Ectodermal cell (in vitro differentiated cells): ENCODE measurements at regions not wholly inside any gene's neighbourhood (a gene's known extent, or its start where the extent isn't known, plus 50 kb on each side); places are given as distances from the start of the nearest gene placed in this dataset.

Experiments used
- H3K27ac ChIP-seq: 2 replicates; pipeline ENCODE4 v1.7.0; 2013; ENCODE audit warnings: mild to moderate bottlenecking, low read depth, low read length; ENCODE audit not compliant: insufficient read depth, poor library complexity, severe bottlenecking
- H3K27me3 ChIP-seq: 2 replicates; pipeline ENCODE4 v1.7.0; 2013; ENCODE audit warnings: mild to moderate bottlenecking, low read length; ENCODE audit not compliant: insufficient read depth, control insufficient read depth, poor library complexity, severe bottlenecking
- H3K36me3 ChIP-seq: one replicate; pipeline ENCODE4 v1.7.0; 2013; ENCODE audit warnings: low read length; ENCODE audit not compliant: control insufficient read depth, insufficient read depth
- H3K4me1 ChIP-seq: one replicate; pipeline ENCODE4 v1.7.0; 2013; ENCODE audit warnings: low read length; ENCODE audit not compliant: control insufficient read depth, insufficient read depth
- H3K4me3 ChIP-seq: 2 replicates; pipeline ENCODE4 v1.7.0; 2013; ENCODE audit warnings: low read depth, low read length, control low read depth; ENCODE audit not compliant: insufficient read depth
- H3K9me3 ChIP-seq: 2 replicates; pipeline ENCODE4 v1.7.0; 2013; ENCODE audit warnings: mild to moderate bottlenecking, low read length, moderate library complexity; ENCODE audit not compliant: control insufficient read depth
- WGBS, 2 experiments: methylation state at CpG; one replicate each; pipeline ENCODE4 v1.1.7; 2013; ENCODE audit warnings: missing lambda C conversion rate in 2 of 2; 5-methylcytosine and 5-hydroxymethylcytosine counted together

GRCh38 chr15:69719527-69720240 is 267.1 kb downstream of the RPLP1 start:
- H3K9me3 ChIP-seq: no peaks in the 10 kb centered on the region
- no peak overlapping the region for H3K4me3 ChIP-seq
- no peaks in the 10 kb centered on the region for H3K36me3 ChIP-seq
- H3K27me3 ChIP-seq: no peaks in the 10 kb centered on the region
- no peak overlapping the region for H3K27ac ChIP-seq
- H3K4me1 ChIP-seq: peaks cover 8% of the 10 kb centered on the region
- WGBS, 2 experiments: 87 to 88% methylated on average over 4 of the region's 4 CpGs

GRCh38 chr15:69720536-69720935 is 267.9 kb downstream of the RPLP1 start:
- Histone ChIP-seq H3K36me3 (no peaks in the 10 kb centered on the region), H3K27ac (no peak overlapping the region), H3K4me1 (peaks cover 8% of the 10 kb centered on the region), H3K4me3 (no peak overlapping the region), H3K9me3 (no peaks in the 10 kb centered on the region), H3K27me3 (no peaks in the 10 kb centered on the region)
- WGBS, 2 experiments: 90 to 91% methylated on average over 3 of the region's 3 CpGs

GRCh38 chr15:69722924-69723323 is 270.3 kb downstream of the RPLP1 start:
- Histone ChIP-seq H3K27me3 (no peaks in the 10 kb centered on the region), H3K36me3 (no peaks in the 10 kb centered on the region), H3K4me3 (no peak overlapping the region), H3K4me1 (peaks cover 15% of the 10 kb centered on the region), H3K27ac (no peak overlapping the region), H3K9me3 (no peaks in the 10 kb centered on the region)
- 94 to 96% methylated on average over 4 to 5 of the region's 5 CpGs for WGBS, 2 experiments

DNA sequence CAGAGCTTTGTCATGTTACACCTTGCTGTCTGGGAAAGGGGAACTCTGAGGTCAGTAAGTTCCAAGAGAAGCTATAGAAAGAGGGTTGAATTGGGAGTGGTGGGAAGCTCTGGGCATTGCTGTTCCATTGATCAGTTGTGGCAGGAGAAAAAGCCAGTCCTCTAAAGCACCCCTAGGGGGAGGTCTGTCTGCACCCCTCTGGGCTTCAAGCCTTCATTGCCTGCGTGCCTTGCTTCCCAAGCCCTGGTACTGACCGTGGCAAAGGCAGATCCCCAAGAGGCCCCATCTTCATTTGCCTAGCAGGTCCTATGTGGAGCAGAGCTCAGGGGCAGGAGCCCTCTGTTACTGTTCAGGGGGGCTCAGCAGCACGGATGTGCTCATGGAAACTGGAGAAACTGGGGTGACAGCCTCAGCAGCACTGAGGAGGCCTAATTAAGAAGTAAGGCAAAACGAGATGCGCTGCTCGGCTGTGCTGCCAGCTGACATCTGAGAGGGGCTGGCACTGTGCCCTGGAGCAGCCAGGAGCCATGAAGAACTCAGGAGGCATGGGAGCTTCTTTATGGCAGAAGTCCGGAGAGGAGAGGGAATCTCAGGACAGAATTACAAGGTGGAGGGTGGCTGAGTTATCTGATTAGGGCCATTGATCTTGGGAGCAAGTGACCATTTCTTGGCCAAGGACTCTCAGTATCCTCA is 270.9 kb downstream of the RPLP1 start:
- 81% methylated on average over 7 of the region's 7 CpGs for WGBS, 2 experiments

DNA sequence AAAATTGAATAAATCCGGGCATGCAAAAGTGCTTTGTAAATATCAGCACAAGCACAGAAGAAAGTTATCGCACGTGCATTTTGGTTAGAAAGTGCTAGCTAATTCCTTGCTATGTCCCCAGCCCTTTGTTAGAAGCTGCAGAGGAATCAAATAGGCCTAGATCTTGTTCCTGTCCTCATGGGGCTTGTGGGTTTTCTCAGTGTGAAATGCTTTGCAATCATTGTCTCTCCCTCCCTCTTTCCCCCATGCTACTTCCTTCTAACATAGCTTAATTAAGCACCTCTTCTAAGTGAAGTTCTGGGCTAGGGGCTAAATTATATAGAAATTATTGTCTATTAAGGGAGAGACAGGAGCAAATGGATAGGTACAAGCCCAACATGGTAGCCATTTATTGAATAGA is 271.7 kb downstream of the RPLP1 start:
- H3K9me3 ChIP-seq: no peaks in the 10 kb centered on the region
- H3K36me3 ChIP-seq: no peaks in the 10 kb centered on the region
- no peaks in the 10 kb centered on the region for H3K27me3 ChIP-seq
- H3K4me3 ChIP-seq: no peak overlapping the region
- H3K27ac ChIP-seq: no peak overlapping the region
- WGBS, 2 experiments: 93 to 94% methylated on average over 3 of the region's 3 CpGs
- peaks cover 15% of the 10 kb centered on the region for H3K4me1 ChIP-seq

More for the DNA sequence above, 270.9 kb downstream of the RPLP1 start:
- Histone ChIP-seq H3K27ac (no peak overlapping the region), H3K9me3 (no peaks in the 10 kb centered on the region), H3K36me3 (no peaks in the 10 kb centered on the region), H3K4me3 (no peak overlapping the region), H3K4me1 (peaks cover 15% of the 10 kb centered on the region), H3K27me3 (no peaks in the 10 kb centered on the region)

GRCh38 chr15:69725275-69725674 is 272.7 kb downstream of the RPLP1 start:
- H3K4me3 ChIP-seq: no peak overlapping the region
- no peaks in the 10 kb centered on the region for H3K36me3 ChIP-seq
- H3K9me3 ChIP-seq: no peaks in the 10 kb centered on the region
- H3K27ac ChIP-seq: no peak overlapping the region
- no peaks in the 10 kb centered on the region for H3K27me3 ChIP-seq
- H3K4me1 ChIP-seq: peaks cover 15% of the 10 kb centered on the region
- 89 to 92% methylated on average over 4 of the region's 4 CpGs for WGBS, 2 experiments

GRCh38 chr15:69725957-69726356 is 273.3 kb downstream of the RPLP1 start:
- H3K4me1 ChIP-seq: peaks cover 15% of the 10 kb centered on the region
- no peak overlapping the region for H3K4me3 ChIP-seq
- H3K27ac ChIP-seq: no peak overlapping the region
- WGBS, 2 experiments: 89 to 95% methylated on average over 2 of the region's 2 CpGs
- H3K36me3 ChIP-seq: no peaks in the 10 kb centered on the region
- no peaks in the 10 kb centered on the region for H3K9me3 ChIP-seq
- no peaks in the 10 kb centered on the region for H3K27me3 ChIP-seq

DNA sequence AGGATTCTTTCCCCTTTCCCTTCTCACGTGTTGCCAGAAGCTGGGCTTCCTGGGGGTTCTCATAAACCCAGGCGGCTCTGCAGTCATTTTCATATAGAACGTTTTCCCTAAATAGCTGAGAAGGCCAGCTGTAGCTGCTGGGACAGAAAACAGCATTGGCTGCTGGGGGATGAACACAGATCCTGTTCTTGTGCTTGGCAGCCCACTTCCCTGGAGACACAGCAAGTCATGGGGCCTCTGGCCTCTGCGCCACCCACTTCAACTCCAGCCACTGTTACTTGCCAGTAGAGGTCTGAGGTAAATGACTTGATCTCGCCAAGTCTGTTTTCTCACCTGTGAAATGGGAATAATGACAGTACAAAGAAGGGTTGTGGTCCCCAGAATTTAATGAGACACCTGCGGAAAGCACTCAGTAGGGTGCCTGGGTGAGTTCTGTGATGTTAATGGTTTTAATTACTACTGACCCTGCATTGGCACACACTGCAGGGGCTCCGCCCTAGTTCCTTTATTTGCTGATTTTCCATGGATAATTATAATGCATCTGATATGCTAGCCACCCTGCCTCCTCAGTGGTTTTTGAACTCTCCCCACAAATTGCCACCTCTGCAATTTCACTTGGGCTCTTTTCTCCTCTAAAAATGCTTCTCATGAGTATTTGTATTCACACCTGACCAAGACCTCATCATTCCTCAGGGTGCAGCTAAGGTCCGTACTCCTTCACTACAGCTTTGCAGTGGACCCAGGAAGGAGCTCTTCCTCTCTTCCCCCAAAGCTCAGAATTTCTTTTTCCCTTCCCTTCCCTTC is 274.7 kb downstream of the RPLP1 start:
- H3K27me3 ChIP-seq: no peaks in the 10 kb centered on the region
- 73 to 80% methylated on average over 8 of the region's 8 CpGs for whole genome bisulfite sequencing, 2 experiments
- peaks cover 15% of the 10 kb centered on the region for H3K4me1 ChIP-seq
- no peak overlapping the region for H3K27ac ChIP-seq
- H3K9me3 ChIP-seq: no peaks in the 10 kb centered on the region
- H3K36me3 ChIP-seq: no peaks in the 10 kb centered on the region
- no peak overlapping the region for H3K4me3 ChIP-seq

DNA sequence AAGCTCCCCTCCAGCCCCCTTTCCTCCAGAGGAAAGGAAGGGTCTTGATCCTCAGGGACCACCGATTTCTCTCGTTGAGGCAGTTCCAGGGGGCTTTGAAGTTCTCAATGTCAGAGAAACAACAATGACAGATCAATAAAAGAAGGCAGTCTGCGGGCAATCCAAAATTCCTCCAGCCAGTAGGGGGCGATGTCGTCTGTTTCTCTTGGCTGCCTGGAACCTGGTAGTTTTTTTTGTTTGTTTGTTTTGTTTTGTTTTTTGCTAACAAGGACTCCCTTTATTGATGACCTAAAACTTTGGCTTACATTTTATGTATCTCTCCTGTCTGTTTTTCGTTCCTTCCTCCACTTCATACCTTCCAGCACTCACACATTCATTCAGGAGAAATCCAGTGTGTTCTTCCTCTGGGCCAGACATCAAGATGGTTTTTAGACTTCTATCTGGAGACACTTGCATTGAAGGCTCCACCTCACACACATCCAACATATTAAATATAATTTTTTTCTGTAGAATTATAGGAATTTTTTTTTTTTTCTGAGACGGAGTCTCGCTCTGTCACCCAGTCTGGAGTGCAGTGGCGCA is 276.6 kb downstream of the RPLP1 start:
- Histone ChIP-seq H3K27me3 (no peaks in the 10 kb centered on the region), H3K27ac (no peak overlapping the region), H3K4me3 (no peak overlapping the region), H3K9me3 (no peaks in the 10 kb centered on the region), H3K4me1 (peaks cover 7% of the 10 kb centered on the region), H3K36me3 (no peaks in the 10 kb centered on the region)
- WGBS, 2 experiments: 66 to 68% methylated on average over 8 to 9 of the region's 9 CpGs
